Right lobe of liver (tissue), 6 donors: ENCODE measurements at regions not wholly inside any gene's neighbourhood (a gene's known extent, or its start where the extent isn't known, plus 50 kb on each side); places are given as distances from the start of the nearest gene placed in this dataset.
A peak's percentile ranks its signal among the peaks of the same experiment; 100 is the strongest.

Experiments
- ATAC-seq, 4 donors: fragments of 200-7000 bp; cut with Tn5 transposase; one replicate each; pipeline ENCODE4 v1.9.1; 2020; ENCODE audit warnings: mild to moderate bottlenecking in 4 of 4, moderate library complexity in 4 of 4
- DNase-seq, 3 donors: peaks; one replicate each; pipeline ENCODE4 v3.0.0-alpha.2; 2020
- H3K27ac ChIP-seq, 3 donors: fragments of 200-600 bp; one replicate each; pipeline ENCODE4 v1.8.0; 2022
- H3K27me3 ChIP-seq, 2 donors: fragments of 200-600 bp; one replicate each; pipeline ENCODE4 v1.8.0; 2022
- H3K36me3 ChIP-seq, 4 donors: fragments of 200-600 bp; sonication (generic) in 1 of 4; one replicate each; pipeline versions ENCODE4 v1.5.1 to v1.8.0; 2017 to 2022; ENCODE audit warnings: control low read depth in 1 of 4
- H3K4me1 ChIP-seq, 4 donors: fragments of 200-600 bp; sonication (generic) in 1 of 4; one replicate each; pipeline versions ENCODE4 v1.5.1 to v1.8.0; 2017 to 2022; ENCODE audit warnings: control low read depth in 1 of 4
- H3K4me3 ChIP-seq, 3 donors: fragments of 200-600 bp; one replicate each; pipeline ENCODE4 v1.8.0; 2022
- H3K9me3 ChIP-seq, 4 donors: fragments of 200-600 bp; sonication (generic) in 1 of 4; one replicate each; pipeline versions ENCODE4 v1.5.1 to v1.8.0; 2017 to 2022; ENCODE audit warnings: control low read depth in 1 of 4
- POLR2A ChIP-seq: fragments of 450-650 bp; IDR thresholded peaks from one replicate; pipeline ENCODE4 v1.6.1; 2017; ENCODE audit warnings: antibody characterized with exemption, mild to moderate bottlenecking
- WGBS: methylation state at CpG from one replicate; pipeline ENCODE4 v1.1.6; 2018; ENCODE audit warnings: low coverage, low lambda C conversion rate; ENCODE audit not compliant: insufficient coverage; ENCODE audit errors: missing lambda C conversion rate; 5-methylcytosine and 5-hydroxymethylcytosine counted together
- intact Hi-C, 2 donors: fragments of 100-400 bp; cut with DNase I; formaldehyde crosslinking; loops; one replicate each; pipeline versions ENCODE4 v1.11.2 to v1.14.1; 2022
- TF ChIP-seq, protein P1 (sequence below), 4 donors: fragments of 200-600 bp in 3 of 4; fragments of 450-650 bp in 1 of 4; IDR thresholded peaks; one replicate each; pipeline versions ENCODE4 v1.5.1 to v1.8.0; 2016 to 2022; ENCODE audit warnings: antibody characterized with exemption in 4 of 4, mild to moderate bottlenecking in 2 of 4
- donor health status: DM: no; HTN: yes; CAD: no.
- donor health status: DM: no; HTN: no; CAD: no.
- donor health status: DM: no; HTN: no; CAD: no.
- donor health status: DM: no; HTN: yes; CAD: no.
- donor health status: DM: no; HTN: yes; CAD: no.

DNA sequence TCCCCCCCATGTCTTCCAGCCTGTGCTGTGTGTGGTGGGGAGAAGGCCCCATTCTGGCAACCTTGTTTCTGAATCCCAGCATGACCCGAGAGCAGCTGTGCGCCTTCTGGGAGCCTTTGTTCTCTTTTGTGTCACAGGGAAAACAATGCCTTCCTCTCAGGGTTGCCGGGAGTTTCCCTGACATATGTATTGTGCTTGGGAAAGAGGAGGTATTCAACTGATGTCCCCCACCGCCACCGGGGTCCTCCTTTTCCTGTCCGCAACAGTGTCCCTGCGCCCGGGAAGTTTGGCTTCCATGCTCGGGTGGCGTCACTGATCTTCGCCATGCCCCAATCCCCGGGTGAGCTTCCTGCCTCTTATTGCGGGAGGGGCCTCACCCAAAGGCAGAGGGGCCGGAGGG, 77.5 kb upstream of the ASB18 start:
- H3K27me3 ChIP-seq, result no peaks in the 10 kb centered on the region
- no peak for TF ChIP-seq POLR2A
- TF ChIP-seq, protein P1, sequence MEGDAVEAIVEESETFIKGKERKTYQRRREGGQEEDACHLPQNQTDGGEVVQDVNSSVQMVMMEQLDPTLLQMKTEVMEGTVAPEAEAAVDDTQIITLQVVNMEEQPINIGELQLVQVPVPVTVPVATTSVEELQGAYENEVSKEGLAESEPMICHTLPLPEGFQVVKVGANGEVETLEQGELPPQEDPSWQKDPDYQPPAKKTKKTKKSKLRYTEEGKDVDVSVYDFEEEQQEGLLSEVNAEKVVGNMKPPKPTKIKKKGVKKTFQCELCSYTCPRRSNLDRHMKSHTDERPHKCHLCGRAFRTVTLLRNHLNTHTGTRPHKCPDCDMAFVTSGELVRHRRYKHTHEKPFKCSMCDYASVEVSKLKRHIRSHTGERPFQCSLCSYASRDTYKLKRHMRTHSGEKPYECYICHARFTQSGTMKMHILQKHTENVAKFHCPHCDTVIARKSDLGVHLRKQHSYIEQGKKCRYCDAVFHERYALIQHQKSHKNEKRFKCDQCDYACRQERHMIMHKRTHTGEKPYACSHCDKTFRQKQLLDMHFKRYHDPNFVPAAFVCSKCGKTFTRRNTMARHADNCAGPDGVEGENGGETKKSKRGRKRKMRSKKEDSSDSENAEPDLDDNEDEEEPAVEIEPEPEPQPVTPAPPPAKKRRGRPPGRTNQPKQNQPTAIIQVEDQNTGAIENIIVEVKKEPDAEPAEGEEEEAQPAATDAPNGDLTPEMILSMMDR (IDR thresholded peaks at IDR 0.05), result no peak
- DNase-seq, result no peak
- no peaks in the 10 kb centered on the region for H3K9me3 ChIP-seq
- peaks cover 0 to 5% (median 0%) of the 10 kb centered on the region in 4 donors for H3K4me1 ChIP-seq
- no peak overlapping the region for H3K27ac ChIP-seq
- H3K4me3 ChIP-seq, result no peak overlapping the region
- ATAC-seq, result no peak
- 95% methylated on average over 6 of the region's 14 CpGs for WGBS
- intact Hi-C loops, result loop anchor here (5.0 to 10.0 kb wide), 2 partner anchors 173 to 716 kb away; no protein-coding TSS in a partner anchor
- no peaks in the 10 kb centered on the region for H3K36me3 ChIP-seq

DNA sequence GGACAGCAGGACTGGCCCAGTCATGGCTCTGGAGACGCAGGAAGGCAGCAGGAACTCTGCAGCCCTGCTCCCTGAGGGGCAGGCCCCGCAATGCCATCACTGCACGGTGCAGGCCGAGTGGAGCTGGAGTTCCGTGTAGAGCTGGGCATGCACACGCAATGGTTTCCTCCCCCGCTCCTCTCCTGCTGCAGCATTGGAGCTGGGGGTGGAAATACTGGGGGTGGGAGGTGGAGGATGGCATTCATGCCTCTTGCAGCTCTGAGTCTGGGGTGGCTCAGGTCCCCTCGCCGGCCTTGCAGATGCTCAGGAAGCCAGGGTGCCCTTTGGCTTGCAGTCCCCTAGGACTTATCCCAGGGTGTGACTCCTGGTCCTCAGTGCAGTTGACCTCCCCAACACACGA, 78.3 kb upstream of the ASB18 start:
- Histone ChIP-seq H3K27ac (no peak overlapping the region), H3K36me3 (no peaks in the 10 kb centered on the region), H3K9me3 (no peaks in the 10 kb centered on the region), H3K4me1 (peaks cover 0 to 5% (median 0%) of the 10 kb centered on the region in 4 donors), H3K27me3 (no peaks in the 10 kb centered on the region), H3K4me3 (no peak overlapping the region)
- DNase-seq (no peak), ATAC-seq (no peak)
- no peak for TF ChIP-seq POLR2A
- TF ChIP-seq, protein P1 (IDR thresholded peaks at IDR 0.05), result no peak
- intact Hi-C loops, result loop anchor here (5.0 to 10.0 kb wide), 2 partner anchors 172 to 715 kb away; no protein-coding TSS in a partner anchor
- no CpG with 5 or more reads among the region's 10 CpGs for WGBS

DNA sequence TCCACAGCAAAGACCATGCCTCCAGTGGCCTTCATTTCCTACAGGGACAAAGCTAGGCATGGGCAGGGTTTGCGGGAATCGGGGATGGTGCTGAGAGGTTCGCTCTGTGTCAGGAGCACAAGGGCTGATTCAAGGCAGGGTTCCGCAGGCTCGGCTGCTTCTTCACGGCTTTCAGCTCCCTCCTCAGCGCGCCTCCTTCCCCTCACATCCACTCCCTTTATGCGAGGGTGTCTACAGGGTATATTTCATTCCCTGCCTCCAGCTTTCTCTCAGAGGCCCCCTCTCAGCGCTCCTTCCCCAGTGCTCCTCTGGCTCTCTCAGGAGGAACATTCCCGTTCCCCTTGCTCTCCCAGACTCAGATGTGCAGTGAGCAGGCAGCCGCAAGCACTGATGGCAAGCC, 78.7 kb upstream of the ASB18 start:
- WGBS, result 65% methylated on average over 4 of the region's 12 CpGs
- TF ChIP-seq POLR2A, result no peak
- TF ChIP-seq, protein P1 (IDR thresholded peaks at IDR 0.05), result no peak
- ATAC-seq (no peak), DNase-seq (no peak)
- intact Hi-C loops, result loop anchor here (5.0 to 10.0 kb wide), 2 partner anchors 172 to 714 kb away; no protein-coding TSS in a partner anchor
- Histone ChIP-seq H3K4me1 (peaks cover 0 to under 1% (median 0%) of the 10 kb centered on the region in 4 donors), H3K27ac (no peak overlapping the region), H3K9me3 (no peaks in the 10 kb centered on the region), H3K4me3 (no peak overlapping the region), H3K27me3 (no peaks in the 10 kb centered on the region), H3K36me3 (no peaks in the 10 kb centered on the region)

- WGBS, result 20% methylated on average over 10 of the region's 10 CpGs
- no peaks in the 10 kb centered on the region for H3K4me1 ChIP-seq
- H3K4me3 ChIP-seq, result no peak overlapping the region
- H3K9me3 ChIP-seq, result no peaks in the 10 kb centered on the region
- DNase-seq (no peak), ATAC-seq (peak; percentile 56 to 77 (median 66))
- intact Hi-C loops, result loop anchor here (5.0 to 10.0 kb wide), 2 partner anchors 171 to 714 kb away; no protein-coding TSS in a partner anchor
- no peaks in the 10 kb centered on the region for H3K27me3 ChIP-seq
- no peaks in the 10 kb centered on the region for H3K36me3 ChIP-seq
- no peak for TF ChIP-seq POLR2A
- TF ChIP-seq, protein P1 (IDR thresholded peaks at IDR 0.05), result peak; percentile 69 to 77 (median 72)
- H3K27ac ChIP-seq, result no peak overlapping the region
Measured at GRCh38 chr2:236343400-236344161, 79.4 kb upstream of the ASB18 start.
